H9 (cell line): ENCODE measurements at regions not wholly inside any gene's neighbourhood (a gene's known extent, or its start where the extent isn't known, plus 50 kb on each side); places are given as distances from the start of the nearest gene placed in this dataset.

Experiments
- DNase-seq: peaks from one replicate; pipeline ENCODE4 v3.0.0-alpha.2; 2017
- H2AFZ ChIP-seq: one replicate; pipeline ENCODE4 v1.6.1; 2013; ENCODE audit warnings: mild to moderate bottlenecking, low read length, control low read depth, moderate library complexity
- H2AK5ac ChIP-seq: 2 replicates; pipeline ENCODE4 v1.6.1; 2013; ENCODE audit warnings: low read length, control low read depth, mixed read lengths; ENCODE audit not compliant: insufficient read length
- H2BK120ac ChIP-seq: one replicate; pipeline ENCODE4 v1.6.1; 2013; ENCODE audit warnings: low read depth, mild to moderate bottlenecking, low read length, control low read depth, inconsistent platforms; ENCODE audit not compliant: poor library complexity, severe bottlenecking
- H2BK12ac ChIP-seq: 2 replicates; pipeline ENCODE4 v1.6.1; 2013; ENCODE audit warnings: low read length, control low read depth, mixed read lengths, low read depth; ENCODE audit not compliant: insufficient read length
- H2BK15ac ChIP-seq: 2 replicates; pipeline ENCODE4 v1.6.1; 2013; ENCODE audit warnings: low read depth, low read length, control low read depth
- H2BK20ac ChIP-seq: one replicate; pipeline ENCODE4 v1.6.1; 2013; ENCODE audit warnings: low read depth, mild to moderate bottlenecking, low read length, control low read depth, inconsistent platforms; ENCODE audit not compliant: poor library complexity, severe bottlenecking
- H2BK5ac ChIP-seq: 2 replicates; pipeline ENCODE4 v1.6.1; 2013; ENCODE audit warnings: low read length, control low read depth, mixed read lengths; ENCODE audit not compliant: insufficient read length
- H3K14ac ChIP-seq: 2 replicates; pipeline ENCODE4 v1.6.1; 2013; ENCODE audit warnings: low read length, control low read depth; ENCODE audit not compliant: insufficient read depth
- H3K18ac ChIP-seq: 2 replicates; pipeline ENCODE4 v1.6.1; 2013; ENCODE audit warnings: low read depth, mild to moderate bottlenecking, mixed read lengths, low read length, control low read depth; ENCODE audit not compliant: insufficient read length
- H3K23ac ChIP-seq: 2 replicates; pipeline ENCODE4 v1.6.1; 2013; ENCODE audit warnings: low read length, control low read depth, mixed read lengths, low read depth; ENCODE audit not compliant: insufficient read length
- H3K23me2 ChIP-seq: 2 replicates; pipeline ENCODE4 v1.6.1; 2013; ENCODE audit warnings: low read depth, mild to moderate bottlenecking, mixed read lengths, low read length, control low read depth; ENCODE audit not compliant: insufficient read length, poor library complexity, severe bottlenecking
- H3K27ac ChIP-seq: 2 replicates; pipeline ENCODE4 v1.5.1; 2013; ENCODE audit warnings: low read length, control low read depth, mixed read lengths, low read depth; ENCODE audit not compliant: insufficient read length
- H3K27me3 ChIP-seq: 2 replicates; pipeline ENCODE4 v1.6.1; 2013; ENCODE audit warnings: low read length, control low read depth, inconsistent platforms; ENCODE audit not compliant: insufficient read depth
- H3K4ac ChIP-seq: 2 replicates; pipeline ENCODE4 v1.6.1; 2013; ENCODE audit warnings: low read depth, mild to moderate bottlenecking, control low read depth, inconsistent platforms, low read length, moderate library complexity
- H3K4me1 ChIP-seq: 2 replicates; pipeline ENCODE4 v1.6.1; 2013; ENCODE audit warnings: low read length, control low read depth, inconsistent platforms; ENCODE audit not compliant: insufficient read depth
- H3K4me2 ChIP-seq: 2 replicates; pipeline ENCODE4 v1.6.1; 2013; ENCODE audit warnings: low read length, control low read depth, mixed read lengths; ENCODE audit not compliant: insufficient read length, insufficient read depth
- H3K56ac ChIP-seq: 2 replicates; pipeline ENCODE4 v1.6.1; 2013; ENCODE audit warnings: low read depth, mild to moderate bottlenecking, mixed read lengths, low read length, control low read depth; ENCODE audit not compliant: insufficient read length
- H3K79me1 ChIP-seq: 2 replicates; pipeline ENCODE4 v1.6.1; 2013; ENCODE audit warnings: low read depth, mild to moderate bottlenecking, moderate library complexity, low read length, control low read depth, inconsistent platforms; ENCODE audit not compliant: insufficient read depth, poor library complexity, severe bottlenecking
- H3K79me2 ChIP-seq: 2 replicates; pipeline ENCODE4 v1.6.1; 2013; ENCODE audit warnings: low read length, control low read depth, inconsistent platforms; ENCODE audit not compliant: insufficient read depth
- H3K9ac ChIP-seq: 2 replicates; pipeline ENCODE4 v1.6.1; 2013; ENCODE audit warnings: low read length, control low read depth, mixed read lengths; ENCODE audit not compliant: insufficient read length; ENCODE audit errors: extremely low read depth
- H3K9me3 ChIP-seq: one replicate; pipeline ENCODE4 v1.6.1; 2013; ENCODE audit warnings: low read depth, low read length, inconsistent platforms; ENCODE audit not compliant: control insufficient read depth
- H3T11ph ChIP-seq: one replicate; pipeline ENCODE4 v1.6.1; 2013; ENCODE audit warnings: mild to moderate bottlenecking, low read length, control low read depth, inconsistent platforms
- H4K20me1 ChIP-seq: one replicate; pipeline ENCODE4 v1.6.1; 2013; ENCODE audit not compliant: control insufficient read depth, insufficient read length, insufficient read depth
- H4K5ac ChIP-seq: 2 replicates; pipeline ENCODE4 v1.6.1; 2013; ENCODE audit warnings: low read depth, mild to moderate bottlenecking, mixed read lengths, low read length, control low read depth; ENCODE audit not compliant: insufficient read length
- H4K8ac ChIP-seq: replicated peaks from 2 replicates; pipeline ENCODE4 v1.6.1; 2013; ENCODE audit warnings: low read length, control low read depth, mixed read lengths, low read depth; ENCODE audit not compliant: insufficient read length
- H4K91ac ChIP-seq: 2 replicates; pipeline ENCODE4 v1.6.1; 2013; ENCODE audit warnings: low read depth, mild to moderate bottlenecking, moderate library complexity, mixed read lengths, low read length, control low read depth; ENCODE audit not compliant: insufficient read length
- H3K27ac Mint-ChIP-seq, 3 experiments: 2 replicates in 2 of 3; 3 replicates in 1 of 3; pipeline ENCODE4 v1.8.0; 2020 to 2021; ENCODE audit warnings: mixed read lengths in 3 of 3, mild to moderate bottlenecking in 1 of 3, moderate library complexity in 1 of 3
- H3K27me3 Mint-ChIP-seq: 2 replicates; pipeline ENCODE4 v1.8.0; 2021; ENCODE audit warnings: low read depth, mild to moderate bottlenecking, moderate library complexity, mixed read lengths
- H3K36me3 Mint-ChIP-seq, 3 experiments: 2 replicates in 2 of 3; 3 replicates in 1 of 3; pipeline ENCODE4 v1.8.0; 2020 to 2021; ENCODE audit warnings: low read depth in 3 of 3, mixed read lengths in 3 of 3; ENCODE audit not compliant: insufficient read depth in 1 of 3
- H3K4me1 Mint-ChIP-seq, 2 experiments: 2 replicates each; pipeline ENCODE4 v1.8.0; 2020; ENCODE audit warnings: mixed read lengths in 2 of 2
- H3K4me3 Mint-ChIP-seq, 2 experiments: 2 replicates in 1 of 2; 3 replicates in 1 of 2; pipeline ENCODE4 v1.8.0; 2020 to 2021; ENCODE audit warnings: mild to moderate bottlenecking in 2 of 2, mixed read lengths in 2 of 2, moderate library complexity in 1 of 2
- H3K9me3 Mint-ChIP-seq, 2 experiments: 2 replicates in 1 of 2; 3 replicates in 1 of 2; pipeline ENCODE4 v1.8.0; 2020; ENCODE audit warnings: mild to moderate bottlenecking in 2 of 2, mixed read lengths in 2 of 2, moderate library complexity in 1 of 2
- WGBS: extraction: QIAGEN DNeasy Blood & Tissue Kit; methylation state at CpG from one replicate; pipeline ENCODE4 v1.1.7; 2013; ENCODE audit warnings: missing lambda C conversion rate, low lambda C conversion rate, mixed read lengths; ENCODE audit not compliant: insufficient read length; ENCODE audit errors: extremely low coverage; 5-methylcytosine and 5-hydroxymethylcytosine counted together
- TF ChIP-seq, protein P1 (sequence below): fragments of 200-600 bp; sonication (generic); conservative IDR thresholded peaks from 3 replicates; pipeline ENCODE4 v1.8.0; 2021; ENCODE audit warnings: antibody characterized with exemption, mild to moderate bottlenecking

DNA sequence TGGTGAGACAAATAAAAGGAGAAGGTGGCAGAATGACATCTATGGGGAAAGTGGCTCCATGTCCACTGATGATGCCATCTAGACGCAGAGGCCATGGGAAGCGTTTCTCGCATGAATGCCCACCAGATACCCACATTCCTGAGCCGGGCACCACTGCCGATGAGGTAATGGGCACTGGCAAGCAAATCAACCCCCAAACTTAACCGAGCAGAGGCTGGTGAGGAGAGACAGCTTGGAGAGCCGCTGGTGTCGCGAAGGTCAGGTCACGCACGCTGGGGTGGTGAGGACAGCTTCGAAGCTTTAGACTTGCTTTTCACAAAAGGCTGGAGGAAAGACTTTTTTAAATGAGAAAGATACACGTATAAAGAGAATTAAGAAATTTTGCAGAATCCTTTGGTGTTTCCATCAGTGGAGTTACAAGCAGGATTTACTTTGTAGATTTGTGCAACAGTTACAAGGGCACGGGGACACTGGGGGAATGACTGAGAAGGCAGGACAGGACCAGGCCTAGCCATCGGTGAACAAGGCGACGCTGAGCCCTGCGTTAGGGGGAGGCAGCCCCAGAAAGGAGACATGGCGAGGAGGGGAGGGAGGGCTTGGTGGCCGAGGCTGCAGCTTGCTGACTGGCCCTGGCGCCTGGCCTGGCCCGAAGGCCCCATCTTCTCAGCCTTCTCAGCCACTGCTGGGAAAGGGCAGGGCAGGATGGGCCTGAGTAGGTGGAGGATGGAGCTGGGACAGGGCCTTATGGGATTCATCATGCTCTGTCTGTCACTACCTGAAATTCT lies 83.9 kb upstream of the HDAC4 start:
- Mint-ChIP-seq H3K27ac (no peak overlapping the region), H3K36me3 (no peaks in the 10 kb centered on the region), H3K27me3 (peaks cover 4% of the 10 kb centered on the region; the same call in 1 of the 2 replicates), H3K9me3 (peaks cover 0 to 3% of the 10 kb centered on the region in 2 experiments; a peak in 1 of 5 replicates), H3K4me1 (peaks cover 5% of the 10 kb centered on the region in 2 experiments; a peak in 1 of 4 replicates), H3K4me3 (no peak overlapping the region)
- no peaks in the 10 kb centered on the region for H3K27me3 ChIP-seq
- H3T11ph ChIP-seq, result no peak overlapping the region
- H2BK12ac ChIP-seq, result no peak overlapping the region
- no peak overlapping the region for H4K91ac ChIP-seq
- no peak overlapping the region for H2AK5ac ChIP-seq
- H3K23ac ChIP-seq, result no peak overlapping the region
- no peaks in the 10 kb centered on the region for H3K9me3 ChIP-seq
- no peak overlapping the region for H2BK15ac ChIP-seq
- H3K4me1 ChIP-seq, result no peaks in the 10 kb centered on the region; the same call in 1 of the 2 replicates
- no peak overlapping the region for H3K4me2 ChIP-seq
- H3K9ac ChIP-seq, result no peak overlapping the region
- no CpG with 5 or more reads among the region's 22 CpGs for WGBS
- no peak overlapping the region for H2BK20ac ChIP-seq
- no peaks in the 10 kb centered on the region for H3K23me2 ChIP-seq
- H2AFZ ChIP-seq, result no peak overlapping the region
- DNase-seq, result no peak
- TF ChIP-seq, protein P1, sequence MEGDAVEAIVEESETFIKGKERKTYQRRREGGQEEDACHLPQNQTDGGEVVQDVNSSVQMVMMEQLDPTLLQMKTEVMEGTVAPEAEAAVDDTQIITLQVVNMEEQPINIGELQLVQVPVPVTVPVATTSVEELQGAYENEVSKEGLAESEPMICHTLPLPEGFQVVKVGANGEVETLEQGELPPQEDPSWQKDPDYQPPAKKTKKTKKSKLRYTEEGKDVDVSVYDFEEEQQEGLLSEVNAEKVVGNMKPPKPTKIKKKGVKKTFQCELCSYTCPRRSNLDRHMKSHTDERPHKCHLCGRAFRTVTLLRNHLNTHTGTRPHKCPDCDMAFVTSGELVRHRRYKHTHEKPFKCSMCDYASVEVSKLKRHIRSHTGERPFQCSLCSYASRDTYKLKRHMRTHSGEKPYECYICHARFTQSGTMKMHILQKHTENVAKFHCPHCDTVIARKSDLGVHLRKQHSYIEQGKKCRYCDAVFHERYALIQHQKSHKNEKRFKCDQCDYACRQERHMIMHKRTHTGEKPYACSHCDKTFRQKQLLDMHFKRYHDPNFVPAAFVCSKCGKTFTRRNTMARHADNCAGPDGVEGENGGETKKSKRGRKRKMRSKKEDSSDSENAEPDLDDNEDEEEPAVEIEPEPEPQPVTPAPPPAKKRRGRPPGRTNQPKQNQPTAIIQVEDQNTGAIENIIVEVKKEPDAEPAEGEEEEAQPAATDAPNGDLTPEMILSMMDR, result no peak
- no peak overlapping the region for H4K5ac ChIP-seq
- H3K79me1 ChIP-seq, result no peaks in the 10 kb centered on the region
- no peak overlapping the region for H3K27ac ChIP-seq
- no peaks in the 10 kb centered on the region for H3K79me2 ChIP-seq
- no peak overlapping the region for H3K56ac ChIP-seq
- no peak overlapping the region for H2BK5ac ChIP-seq
- no peak overlapping the region for H3K4ac ChIP-seq
- H2BK120ac ChIP-seq, result no peak overlapping the region
- no peak overlapping the region for H4K8ac ChIP-seq
- no peak overlapping the region for H3K14ac ChIP-seq
- H4K20me1 ChIP-seq, result no peaks in the 10 kb centered on the region
- H3K18ac ChIP-seq, result no peak overlapping the region
